BJ (cell line): ENCODE measurements at regions not wholly inside any gene's neighbourhood (a gene's known extent, or its start where the extent isn't known, plus 50 kb on each side); places are given as distances from the start of the nearest gene placed in this dataset.
"Not testable (repeated sequence)": the region's sequence is repeated elsewhere in the genome, so short reads cannot be mapped to it uniquely, and the experiment has no call there.

Experiments
- CTCF ChIA-PET: fragments of 350-600 bp; formaldehyde crosslinking; extraction: SDS; loops from one replicate; lab custom pipeline; 2021; ENCODE audit warnings: antibody characterized with exemption, inconsistent platforms; lab: Yijun Ruan, JAX
- POLR2A ChIA-PET: fragments of 300-600 bp; sonication (Branson Sonifier 250); formaldehyde crosslinking; extraction: SDS; loops from one replicate; lab custom pipeline; 2021; ENCODE audit warnings: antibody characterized with exemption; lab: Charles Lee
- DNase-seq: peaks from one replicate; pipeline ENCODE4 v3.0.0-alpha.2; 2011; ENCODE audit warnings: low read depth
- H3K27me3 ChIP-seq: 2 replicates; pipeline ENCODE4 v1.6.0; 2011; ENCODE audit warnings: low read length; ENCODE audit not compliant: control insufficient read depth, insufficient read depth
- H3K36me3 ChIP-seq: 2 replicates; pipeline ENCODE4 v1.5.1; 2011; ENCODE audit warnings: low read length; ENCODE audit not compliant: control insufficient read depth, insufficient read depth
- H3K4me3 ChIP-seq: 2 replicates; pipeline ENCODE4 v1.5.1; 2011; ENCODE audit warnings: low read depth, mild to moderate bottlenecking, control low read depth, low read length
- CTCF ChIP-seq: IDR thresholded peaks from 2 replicates; pipeline ENCODE4 v1.5.1; 2011; ENCODE audit warnings: low read depth, mild to moderate bottlenecking, control low read depth, inconsistent platforms, low read length, moderate library complexity; ENCODE audit not compliant: insufficient read depth

GRCh38 chr4:58871509-58871908, 1761.3 kb upstream of the IGFBP7 start:
- Histone ChIP-seq H3K27me3 (no peaks in the 10 kb centered on the region), H3K4me3 (no peak overlapping the region), H3K36me3 (no peaks in the 10 kb centered on the region)
- CTCF ChIA-PET: no interaction called here
- POLR2A ChIA-PET: no interaction called here
- DNase-seq: no peak
- TF ChIP-seq CTCF: no peak

- no peaks in the 10 kb centered on the region for H3K36me3 ChIP-seq
- CTCF ChIA-PET: no interaction called here
Observed at GRCh38 chr4:58849026-58849425, 1738.8 kb upstream of the IGFBP7 start.

GRCh38 chr4:58843455-58843854, 1733.3 kb upstream of the IGFBP7 start:
- CTCF ChIA-PET: no interaction called here
- Histone ChIP-seq H3K36me3 (no peaks in the 10 kb centered on the region), H3K27me3 (no peaks in the 10 kb centered on the region), H3K4me3 (no peak overlapping the region)
- TF ChIP-seq CTCF: no peak
- POLR2A ChIA-PET: no interaction called here
- no peak for DNase-seq

More at GRCh38 chr4:58849026-58849425, 1738.8 kb upstream of the IGFBP7 start:
- POLR2A ChIA-PET: no interaction called here
- no peak for DNase-seq
- no peak for TF ChIP-seq CTCF
- H3K4me3 ChIP-seq: no peak overlapping the region
- H3K27me3 ChIP-seq: no peaks in the 10 kb centered on the region

GRCh38 chr4:58833126-58833525, 1722.9 kb upstream of the IGFBP7 start:
- ChIA-PET CTCF (no interaction called here), POLR2A (no interaction called here)
- TF ChIP-seq CTCF: no peak
- no peak for DNase-seq
- no peaks in the 10 kb centered on the region for H3K27me3 ChIP-seq
- H3K36me3 ChIP-seq: no peaks in the 10 kb centered on the region
- H3K4me3 ChIP-seq: no peak overlapping the region

- DNase-seq: no peak
- Histone ChIP-seq H3K4me3 (no peak overlapping the region), H3K27me3 (no peaks in the 10 kb centered on the region), H3K36me3 (no peaks in the 10 kb centered on the region)
- POLR2A ChIA-PET: no interaction called here
- CTCF ChIA-PET: no interaction called here
- TF ChIP-seq CTCF: no peak
Observed at GRCh38 chr4:58825278-58825677, 1715.1 kb upstream of the IGFBP7 start.

GRCh38 chr4:58818560-58818959, 1708.4 kb upstream of the IGFBP7 start:
- CTCF ChIA-PET, POLR2A ChIA-PET, DNase-seq, H3K36me3 ChIP-seq, H3K4me3 ChIP-seq, H3K27me3 ChIP-seq: not testable (repeated sequence)
